ENCODE measurements at regions not wholly inside any gene's neighbourhood (a gene's known extent, or its start where the extent isn't known, plus 50 kb on each side); places are given as distances from the start of the nearest gene placed in this dataset. TPM values are rescaled to one million over a fixed set of nuclear protein-coding genes. Genes with fewer than 3 reads are reported as not detected.

DNA sequence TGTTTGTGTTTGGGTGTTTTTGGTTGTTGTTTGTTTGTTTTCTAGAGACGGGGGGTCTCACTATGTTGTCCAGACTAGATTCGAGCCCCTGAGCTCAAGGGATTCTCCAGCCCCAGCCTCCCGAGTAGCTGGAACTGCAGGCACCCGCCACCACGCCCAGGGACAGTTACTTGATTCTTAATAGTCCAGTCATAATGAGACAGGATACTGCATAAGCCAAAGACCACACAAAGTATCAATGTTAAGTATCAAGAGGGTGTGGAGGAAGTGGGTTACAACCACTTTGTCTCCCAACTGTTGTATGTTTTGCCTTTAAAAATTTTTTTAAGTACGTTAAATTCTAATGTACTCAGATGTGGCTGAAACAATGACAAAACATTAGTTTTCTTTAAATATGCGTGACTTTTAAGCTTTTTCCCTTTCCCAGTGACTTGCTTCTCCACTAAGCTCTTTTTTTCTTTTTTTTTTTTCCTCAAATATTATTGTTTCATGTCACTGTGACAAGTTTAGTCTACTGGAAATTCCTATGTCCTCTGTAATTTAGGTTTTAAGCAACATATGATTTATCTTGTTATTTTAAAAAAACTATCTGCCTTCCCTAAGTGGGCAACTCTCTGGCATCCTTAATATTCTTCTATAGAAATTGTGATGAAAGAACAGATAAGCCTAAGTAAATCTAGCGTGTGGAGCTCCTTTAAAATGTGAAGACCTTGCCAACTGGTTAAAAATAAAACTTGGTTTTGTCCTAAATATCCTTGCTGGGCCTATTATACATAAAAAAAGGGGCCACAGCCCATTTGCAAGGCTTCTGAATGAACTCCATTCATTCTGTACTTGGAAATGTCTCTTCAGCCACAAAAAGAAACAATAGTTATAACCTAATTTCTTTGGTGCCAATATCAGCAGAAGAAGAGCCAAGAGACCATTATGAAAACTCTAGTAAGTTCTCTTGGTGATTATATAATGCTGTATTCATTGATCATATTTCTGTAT, 56.2 kb upstream of the DPH5 start:
- DNase-seq: no peak

DNA sequence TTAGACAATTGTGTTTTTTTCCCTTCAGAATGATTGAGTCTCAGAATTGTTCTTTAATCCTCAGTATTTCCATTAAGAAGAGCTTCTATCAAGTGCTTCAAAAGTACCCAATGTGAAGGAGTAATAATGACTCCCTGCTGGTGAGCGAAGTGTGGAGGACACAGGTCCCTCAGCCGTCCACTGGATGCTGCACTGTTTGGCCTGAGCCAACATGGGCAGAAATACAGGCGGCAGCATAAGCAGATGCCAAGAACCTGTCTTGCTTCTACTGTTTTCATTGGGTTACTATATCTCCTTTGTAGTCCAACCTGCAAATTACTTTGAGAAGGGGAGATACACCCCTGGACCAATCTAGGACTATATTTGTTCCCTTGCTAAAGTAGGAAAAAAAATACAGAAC, 55.3 kb upstream of the DPH5 start:
- DNase-seq: no peak

DNA sequence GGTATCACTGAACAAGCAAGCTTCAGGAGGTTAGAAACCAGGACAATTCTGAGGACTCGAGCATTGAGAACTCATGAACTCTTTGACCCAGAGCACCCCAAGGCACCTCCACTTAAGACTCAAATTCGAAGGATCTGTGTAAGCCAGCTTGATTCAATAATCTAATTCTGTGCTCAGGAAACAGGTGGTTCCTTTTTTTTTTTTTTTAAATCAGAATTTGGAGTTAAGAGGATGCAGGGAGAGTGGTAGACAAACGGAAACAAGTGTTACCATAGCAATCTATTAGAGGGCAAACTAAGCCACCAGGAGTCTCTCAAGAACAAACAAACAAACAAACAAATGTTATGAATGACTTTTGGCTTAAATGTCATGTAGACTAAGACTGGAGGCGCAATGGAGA, 53.8 kb upstream of the DPH5 start:
- no peak for DNase-seq

GRCh38 chr1:101077849-101078248, 52.3 kb upstream of the DPH5 start:
- DNase-seq: no peak

GRCh38 chr1:101075926-101076325, 50.3 kb upstream of the DPH5 start:
- DNase-seq: no peak

Small RNA genes in the stretch of these regions (small RNA-seq; reads per million reads assigned to genes)
- gene RF00424 (ENCODE audit: low replicate concordance): not detected

All from skin of body (tissue), 2 donors.